NT2/D1 (cell line): ENCODE measurements at regions not wholly inside any gene's neighbourhood (a gene's known extent, or its start where the extent isn't known, plus 50 kb on each side); places are given as distances from the start of the nearest gene placed in this dataset.

ENCODE experiments used
- YY1 ChIP-seq: IDR thresholded peaks from 2 replicates; pipeline ENCODE4 v1.6.1; 2011; ENCODE audit not compliant: insufficient read length, insufficient read depth
- ZNF274 ChIP-seq: IDR thresholded peaks from 2 replicates; pipeline ENCODE4 v1.6.1; 2011; ENCODE audit warnings: mild to moderate bottlenecking, low read depth, low read length

DNA sequence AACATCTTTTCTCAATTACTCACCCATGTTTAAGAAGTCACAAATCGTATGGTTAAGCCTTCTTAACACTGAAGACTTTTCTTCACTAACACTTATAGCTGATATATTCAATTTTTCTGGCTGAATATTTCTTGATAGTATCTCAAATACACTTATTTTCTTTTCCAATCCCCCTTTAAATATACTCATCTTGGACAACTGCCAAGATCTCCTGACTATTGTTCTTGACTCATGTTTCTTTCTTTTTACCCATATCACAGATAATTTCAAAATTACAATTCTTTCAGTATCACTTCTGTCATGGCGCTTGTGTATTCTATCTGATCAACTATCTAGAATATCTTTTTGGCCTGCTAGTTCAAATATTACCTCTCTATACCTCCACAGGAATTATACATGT lies 954.3 kb upstream of the ACVR2A start:
- no peak for TF ChIP-seq YY1
- TF ChIP-seq ZNF274: no peak
